ENCODE measurements at regions not wholly inside any gene's neighbourhood (a gene's known extent, or its start where the extent isn't known, plus 50 kb on each side); places are given as distances from the start of the nearest gene placed in this dataset.

GRCh38 chr4:8777320-8778196 lies 94.1 kb downstream of the HMX1 start:
- TF ChIP-seq CTCF (IDR thresholded peaks at IDR 0.05; ENCODE audit: low read depth, low read length): no peak
- no peak for DNase-seq
- no peaks in the 10 kb centered on the region for H3K27me3 ChIP-seq (ENCODE audit: insufficient read depth, low read depth, severe bottlenecking)
- H3K9me3 ChIP-seq (ENCODE audit: severe bottlenecking): no peaks in the 10 kb centered on the region
- H3K36me3 ChIP-seq: no peaks in the 10 kb centered on the region
- no peak overlapping the region for H3K4me3 ChIP-seq (ENCODE audit: low read depth, low read length)
- H3K27ac ChIP-seq: no peak overlapping the region

- DNase-seq: no peak
- no peaks in the 10 kb centered on the region for H3K36me3 ChIP-seq
- H3K27ac ChIP-seq: no peak overlapping the region
- no peaks in the 10 kb centered on the region for H3K9me3 ChIP-seq (ENCODE audit: severe bottlenecking)
- H3K27me3 ChIP-seq (ENCODE audit: insufficient read depth, low read depth, severe bottlenecking): no peaks in the 10 kb centered on the region
- no peak overlapping the region for H3K4me3 ChIP-seq (ENCODE audit: low read depth, low read length)
- TF ChIP-seq CTCF (IDR thresholded peaks at IDR 0.05; ENCODE audit: low read depth, low read length): no peak
Observed at GRCh38 chr4:8776366-8776765, 95.3 kb downstream of the HMX1 start.

- DNase-seq: no peak
- Histone ChIP-seq H3K27me3 (ENCODE audit: insufficient read depth, low read depth, severe bottlenecking) (no peaks in the 10 kb centered on the region), H3K36me3 (no peaks in the 10 kb centered on the region), H3K9me3 (ENCODE audit: severe bottlenecking) (no peaks in the 10 kb centered on the region), H3K4me3 (ENCODE audit: low read depth, low read length) (no peak overlapping the region), H3K27ac (no peak overlapping the region)
- TF ChIP-seq CTCF (IDR thresholded peaks at IDR 0.05; ENCODE audit: low read depth, low read length): no peak
Observed at GRCh38 chr4:8775751-8776355, 95.8 kb downstream of the HMX1 start.

GRCh38 chr4:8775121-8775520 lies 96.5 kb downstream of the HMX1 start:
- DNase-seq: no peak
- Histone ChIP-seq H3K36me3 (no peaks in the 10 kb centered on the region), H3K27me3 (ENCODE audit: insufficient read depth, low read depth, severe bottlenecking) (no peaks in the 10 kb centered on the region), H3K27ac (no peak overlapping the region), H3K4me3 (ENCODE audit: low read depth, low read length) (no peak overlapping the region), H3K9me3 (ENCODE audit: severe bottlenecking) (no peaks in the 10 kb centered on the region)
- no peak for TF ChIP-seq CTCF (IDR thresholded peaks at IDR 0.05; ENCODE audit: low read depth, low read length)

GRCh38 chr4:8774071-8774470 lies 97.6 kb downstream of the HMX1 start:
- Histone ChIP-seq H3K36me3 (no peaks in the 10 kb centered on the region), H3K27me3 (ENCODE audit: insufficient read depth, low read depth, severe bottlenecking) (no peaks in the 10 kb centered on the region), H3K9me3 (ENCODE audit: severe bottlenecking) (no peaks in the 10 kb centered on the region), H3K27ac (no peak overlapping the region), H3K4me3 (ENCODE audit: low read depth, low read length) (no peak overlapping the region)
- no peak for DNase-seq
- no peak for TF ChIP-seq CTCF (IDR thresholded peaks at IDR 0.05; ENCODE audit: low read depth, low read length)

Data from WERI-Rb-1 (cell line).